ENCODE measurements at regions not wholly inside any gene's neighbourhood (a gene's known extent, or its start where the extent isn't known, plus 50 kb on each side); places are given as distances from the start of the nearest gene placed in this dataset.

DNA sequence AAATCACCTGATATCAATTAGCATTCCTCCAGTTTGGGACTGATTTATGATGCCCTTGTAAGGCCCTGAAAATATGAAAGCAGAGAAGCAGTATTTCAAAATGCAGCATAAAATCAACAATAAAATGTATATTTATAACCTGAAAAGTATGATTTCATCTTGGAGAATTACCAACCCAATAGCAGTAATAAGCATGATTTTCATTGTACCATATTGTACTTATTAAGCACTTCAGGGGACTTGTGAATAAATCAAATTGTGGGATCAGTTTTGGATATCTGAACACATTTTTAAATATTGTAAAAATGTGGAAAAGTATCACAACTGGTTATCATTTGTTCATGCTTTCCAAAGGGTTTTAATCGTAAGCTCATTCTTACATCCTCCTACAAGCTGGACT is 250.8 kb downstream of the DMRT2 start:
- TF ChIP-seq CTCF (IDR thresholded peaks at IDR 0.05 in 4 of 5, conservative IDR thresholded peaks at IDR 0.05 in 1 of 5) (no peak), POLR2A (IDR thresholded peaks at IDR 0.05) (no peak)
